ENCODE measurements at regions not wholly inside any gene's neighbourhood (a gene's known extent, or its start where the extent isn't known, plus 50 kb on each side); places are given as distances from the start of the nearest gene placed in this dataset.

GRCh38 chr15:94029495-94029894 lies 201.9 kb upstream of the MCTP2 start:
- TF ChIP-seq CTCF (IDR thresholded peaks at IDR 0.05; ENCODE audit: control extremely low read depth in 1 of 3, insufficient read depth in 1 of 3, low read depth in 1 of 3, low read length in 3 of 3) (no peak), POLR2A (IDR thresholded peaks at IDR 0.05; ENCODE audit: control extremely low read depth in 1 of 2, low read depth in 2 of 2, low read length in 2 of 2) (no peak), JUND (IDR thresholded peaks at IDR 0.05; ENCODE audit: low read length) (no peak), SAP30 (IDR thresholded peaks at IDR 0.05; ENCODE audit: insufficient read depth, insufficient replicate concordance, low read length) (no peak), RXRA (IDR thresholded peaks at IDR 0.05; ENCODE audit: insufficient read depth, low read depth, low read length) (no peak), RAD21 (IDR thresholded peaks at IDR 0.05 in 1 of 2, conservative IDR thresholded peaks at IDR 0.05 in 1 of 2; ENCODE audit: low read depth in 2 of 2, low read length in 2 of 2) (no peak)

Measured in H1 (cell line).